K562 (cell line): ENCODE measurements at regions not wholly inside any gene's neighbourhood (a gene's known extent, or its start where the extent isn't known, plus 50 kb on each side); places are given as distances from the start of the nearest gene placed in this dataset.
A peak's percentile ranks its signal among the peaks of the same experiment; 100 is the strongest.

Experiments used
- ATAC-seq: fragments of 200-7000 bp; cut with Tn5 transposase; 3 replicates; pipeline ENCODE4 v1.9.1; 2020; ENCODE audit warnings: moderate library complexity
- BruUV-seq: library from RNA; stranded (reverse); fragments of 400-500 nt; replicated peaks from 2 replicates; lab custom pipeline; 2021; lab: Mats Ljungman, UMichigan
- CTCF ChIA-PET: fragments of 300-600 bp; formaldehyde crosslinking; extraction: SDS; loops from one replicate; lab custom pipeline; 2021; ENCODE audit warnings: low intra/inter-chr PET ratio; lab: Yijun Ruan, JAX
- POLR2A ChIA-PET: fragments of 300-600, 350-650 bp; sonication (Branson Sonifier 250); formaldehyde crosslinking; extraction: SDS; loops from one replicate; lab custom pipeline; 2021; ENCODE audit warnings: antibody characterized with exemption, inconsistent platforms; lab: Yijun Ruan, JAX
- DNase-seq, 4 experiments: peaks; one replicate each; pipeline versions ENCODE4 v3.0.0 to v3.0.0-alpha.2; 2011 to 2018; ENCODE audit warnings: low spot score in 3 of 4, mixed read lengths in 3 of 4; ENCODE audit errors: extremely low read depth in 1 of 4
- FAIRE-seq: peaks from 2 replicates; lab custom pipeline; 2011; peaks lifted over from hg19 to GRCh38; lab: Jason Lieb, UNC
- H2AFZ ChIP-seq: 2 replicates; pipeline ENCODE4 v1.6.0; 2011; ENCODE audit warnings: low read depth, low read length, control low read depth, inconsistent platforms
- H3K27ac ChIP-seq: fragments of 200-600 bp; 3 replicates; pipeline ENCODE4 v1.8.0; 2011; ENCODE audit warnings: low read depth, mild to moderate bottlenecking, control low read depth, inconsistent platforms, low read length, moderate library complexity, mixed read lengths; ENCODE audit errors: extremely low read depth
- H3K27me3 ChIP-seq, 2 experiments: fragments of 300-600 bp in 1 of 2; 2 replicates in 1 of 2; 3 replicates in 1 of 2; pipeline versions ENCODE4 v1.6.0 to v1.8.0; 2011; ENCODE audit warnings: inconsistent platforms in 2 of 2, low read length in 2 of 2, mild to moderate bottlenecking in 1 of 2, mixed read lengths in 1 of 2, moderate library complexity in 1 of 2; ENCODE audit not compliant: control insufficient read depth in 2 of 2, insufficient read depth in 2 of 2
- H3K36me3 ChIP-seq: fragments of 300-600 bp; 3 replicates; pipeline ENCODE4 v1.8.0; 2011; ENCODE audit warnings: mild to moderate bottlenecking, low read length, inconsistent platforms; ENCODE audit not compliant: control insufficient read depth, insufficient read depth
- H3K4me1 ChIP-seq, 2 experiments: fragments of 200-600 bp in 1 of 2; replicated peaks in 1 of 2; 2 replicates in 1 of 2; 3 replicates in 1 of 2; pipeline versions ENCODE4 v1.5.1 to v1.8.0; 2011; ENCODE audit warnings: inconsistent platforms in 2 of 2, low read length in 2 of 2, mild to moderate bottlenecking in 1 of 2, mixed read lengths in 1 of 2, moderate library complexity in 1 of 2; ENCODE audit not compliant: control insufficient read depth in 2 of 2, insufficient read depth in 2 of 2
- H3K4me2 ChIP-seq: 2 replicates; pipeline ENCODE4 v1.6.1; 2011; ENCODE audit warnings: low read length, control low read depth, inconsistent platforms, mixed read lengths; ENCODE audit not compliant: insufficient read depth
- H3K4me3 ChIP-seq: fragments of 200-600 bp; sonication (generic), shearing (Covaris generic); 2 replicates; pipeline ENCODE4 v1.5.1; 2016; ENCODE audit warnings: control low read depth, inconsistent platforms
- H3K79me2 ChIP-seq: fragments of 200-600 bp; 3 replicates; pipeline ENCODE4 v1.8.0; 2011; ENCODE audit warnings: low read length, inconsistent platforms; ENCODE audit not compliant: control insufficient read depth, insufficient read depth
- H3K9ac ChIP-seq, 2 experiments: 2 replicates each; pipeline versions ENCODE4 v1.6.0 to v1.6.1; 2011; ENCODE audit warnings: low read depth in 2 of 2, low read length in 2 of 2, control low read depth in 1 of 2, inconsistent platforms in 1 of 2, mild to moderate bottlenecking in 1 of 2, mixed read lengths in 1 of 2; ENCODE audit not compliant: insufficient read depth in 1 of 2
- H3K9me1 ChIP-seq: one replicate; pipeline ENCODE4 v1.6.0; 2011; ENCODE audit warnings: inconsistent platforms, mild to moderate bottlenecking, low read length, moderate library complexity; ENCODE audit not compliant: control insufficient read depth, insufficient read depth
- H3K9me3 ChIP-seq: replicated peaks from 2 replicates; pipeline ENCODE4 v1.5.1; 2011; ENCODE audit warnings: low read depth, low read length, inconsistent platforms; ENCODE audit not compliant: control insufficient read depth, insufficient read depth
- H4K20me1 ChIP-seq: replicated peaks from 2 replicates; pipeline ENCODE4 v1.6.1; 2011; ENCODE audit warnings: low read length, inconsistent platforms, mixed read lengths; ENCODE audit not compliant: control insufficient read depth, insufficient read depth
- COPS2 ChIP-seq: fragments of 450-650 bp; conservative IDR thresholded peaks from 2 replicates; pipeline ENCODE4 v1.6.1; 2016; ENCODE audit warnings: mild to moderate bottlenecking, moderate library complexity
- GABPB2 ChIP-seq: fragments of 250-450 bp; sonication (Bioruptor Pico); conservative IDR thresholded peaks from 2 replicates; pipeline ENCODE4 v1.5.1; 2021; ENCODE audit warnings: mild to moderate bottlenecking
- HNRNPL ChIP-seq: fragments of 200-400 bp; formaldehyde crosslinking; IDR thresholded peaks from 2 replicates; pipeline ENCODE4 v1.6.1; 2017; ENCODE audit warnings: low read depth, mild to moderate bottlenecking, low read length
- ILF3 ChIP-seq: fragments of 450-650 bp; IDR thresholded peaks from 2 replicates; pipeline ENCODE4 v1.6.1; 2018; ENCODE audit warnings: antibody characterized with exemption, mild to moderate bottlenecking, moderate library complexity, borderline replicate concordance
- KAT7 ChIP-seq: sonication (generic); formaldehyde crosslinking; IDR thresholded peaks from 2 replicates; pipeline ENCODE4 v1.8.0; 2022; ENCODE audit warnings: missing genetic modification reagents, mild to moderate bottlenecking, borderline replicate concordance
- KAT8 ChIP-seq: fragments of 450-650 bp; IDR thresholded peaks from 2 replicates; pipeline ENCODE4 v1.6.1; 2016; ENCODE audit warnings: low read depth, mild to moderate bottlenecking
- MEF2A ChIP-seq: IDR thresholded peaks from 2 replicates; pipeline ENCODE4 v1.6.1; 2011; ENCODE audit warnings: low read depth, mild to moderate bottlenecking, low read length, moderate library complexity; ENCODE audit not compliant: control insufficient read depth
- MXI1 ChIP-seq: IDR thresholded peaks from 2 replicates; pipeline ENCODE4 v1.6.1; 2011; ENCODE audit warnings: low read depth, mild to moderate bottlenecking, improper control_type of control experiment, low read length
- PATZ1 ChIP-seq: fragments of 250-450 bp; sonication (Bioruptor Pico); IDR thresholded peaks from 2 replicates; pipeline ENCODE4 v1.5.0; 2020; ENCODE audit warnings: mild to moderate bottlenecking, borderline replicate concordance
- POLR3A ChIP-seq: IDR thresholded peaks from 2 replicates; pipeline ENCODE4 v1.6.1; 2011; ENCODE audit warnings: borderline replicate concordance, mild to moderate bottlenecking, moderate library complexity; ENCODE audit not compliant: insufficient read length, insufficient read depth; ENCODE audit errors: extremely low read depth
- RBBP5 ChIP-seq: fragments of 200-600 bp; sonication (generic); IDR thresholded peaks from 2 replicates; pipeline ENCODE4 v1.6.1; 2012; ENCODE audit warnings: borderline replicate concordance, mild to moderate bottlenecking, low read length, control low read depth, inconsistent platforms; ENCODE audit not compliant: insufficient read depth, poor library complexity, severe bottlenecking
- RFX7 ChIP-seq: fragments of 250-450 bp; sonication (Bioruptor Pico); IDR thresholded peaks from 2 replicates; pipeline ENCODE4 v1.5.1; 2021; ENCODE audit warnings: mild to moderate bottlenecking
- SPI1 ChIP-seq: IDR thresholded peaks from 2 replicates; pipeline ENCODE4 v1.6.1; 2011; ENCODE audit warnings: low read depth, low read length, control low read depth, borderline replicate concordance
- XRCC3 ChIP-seq: fragments of 450-650 bp; IDR thresholded peaks from 2 replicates; pipeline ENCODE4 v1.6.1; 2017; ENCODE audit warnings: mild to moderate bottlenecking, moderate library complexity
- YBX1 ChIP-seq: fragments of 450-650 bp; IDR thresholded peaks from 2 replicates; pipeline ENCODE4 v1.7.1; 2016; ENCODE audit warnings: mild to moderate bottlenecking
- ZNF133 ChIP-seq: fragments of 250-450 bp; sonication (Bioruptor Pico); IDR thresholded peaks from 2 replicates; pipeline ENCODE4 v1.4.0; 2020; ENCODE audit warnings: mild to moderate bottlenecking
- ZNF57 ChIP-seq: fragments of 450-650 bp; formaldehyde crosslinking; IDR thresholded peaks from 2 replicates; pipeline ENCODE4 v1.4.0; 2020; ENCODE audit warnings: mild to moderate bottlenecking, moderate library complexity
- ZNF79 ChIP-seq: fragments of 250-450 bp; sonication (Bioruptor Pico); IDR thresholded peaks from 2 replicates; pipeline ENCODE4 v1.4.0; 2020; ENCODE audit warnings: low read depth, mild to moderate bottlenecking, moderate library complexity
- WGBS: fragments of 100-300 bp; shearing (Covaris generic); methylation state at CpG from one replicate; pipeline ENCODE4 v1.1.6; 2016; ENCODE audit warnings: low coverage, mixed read lengths; ENCODE audit not compliant: insufficient coverage; ENCODE audit errors: missing lambda C conversion rate; 5-methylcytosine and 5-hydroxymethylcytosine counted together
- in situ Hi-C: fragments of 300-500 bp; cut with MboI; formaldehyde crosslinking; loops from 4 replicates; pipeline ENCODE4 v1.15.0; 2018; ENCODE audit warnings: inconsistent platforms, mixed read lengths
- intact Hi-C: fragments of 100-400 bp; cut with micrococcal nuclease; formaldehyde crosslinking; loops from 2 replicates; pipeline ENCODE4 v1.14.2; 2022

- H2AFZ ChIP-seq, result no peak overlapping the region
- H3K9me3 ChIP-seq, result no peaks in the 10 kb centered on the region
Measured at GRCh38 chr2:66748939-66749338, 314.0 kb downstream of the MEIS1 start.

GRCh38 chr2:66749566-66749965 is 314.6 kb downstream of the MEIS1 start:
- no peak overlapping the region for H2AFZ ChIP-seq
- CTCF ChIA-PET, result no interaction called here
- H3K27me3 ChIP-seq, result no peaks in the 10 kb centered on the region
- DNase-seq (no peak), FAIRE-seq (no peak), ATAC-seq (no peak)
- POLR2A ChIA-PET, result no interaction called here
- no peak overlapping the region for H3K9ac ChIP-seq
- H3K4me1 ChIP-seq, result no peaks in the 10 kb centered on the region
- H3K4me2 ChIP-seq, result no peak overlapping the region
- in situ Hi-C loops, result no loop called here
- H3K36me3 ChIP-seq, result no peaks in the 10 kb centered on the region
- no peaks in the 10 kb centered on the region for H3K9me1 ChIP-seq
- no peaks in the 10 kb centered on the region for H4K20me1 ChIP-seq
- no peaks in the 10 kb centered on the region for H3K9me3 ChIP-seq
- 0% methylated on average over 1 of the region's 1 CpG for WGBS
- H3K79me2 ChIP-seq, result no peaks in the 10 kb centered on the region
- intact Hi-C loops, result no loop called here
- BruUV-seq, result no TSS peak
- H3K4me3 ChIP-seq, result no peak overlapping the region
- H3K27ac ChIP-seq, result no peak overlapping the region
- TF ChIP-seq MXI1 (no peak), KAT7 (CRISPR knock-in tag) (no peak), ILF3 (no peak), POLR3A (no peak), COPS2 (no peak), RBBP5 (no peak), YBX1 (no peak), MEF2A (no peak), RFX7 (CRISPR knock-in tag) (no peak), XRCC3 (no peak), ZNF133 (CRISPR knock-in tag) (no peak), GABPB2 (CRISPR knock-in tag) (no peak), ZNF57 (CRISPR knock-in tag) (no peak), HNRNPL (no peak), KAT8 (no peak), PATZ1 (CRISPR knock-in tag) (no peak)

More at GRCh38 chr2:66748939-66749338, 314.0 kb downstream of the MEIS1 start:
- WGBS, result 0% methylated on average over 3 of the region's 3 CpGs
- FAIRE-seq (no peak), ATAC-seq (no peak), DNase-seq (no peak)
- in situ Hi-C loops (no loop called here), intact Hi-C loops (no loop called here)
- H3K9me1 ChIP-seq, result no peaks in the 10 kb centered on the region
- H4K20me1 ChIP-seq, result no peaks in the 10 kb centered on the region
- H3K79me2 ChIP-seq, result no peaks in the 10 kb centered on the region
- no peak overlapping the region for H3K27ac ChIP-seq
- no peak overlapping the region for H3K4me3 ChIP-seq
- POLR2A ChIA-PET, result no interaction called here
- TF ChIP-seq SPI1 (peak; percentile 95), ZNF79 (CRISPR knock-in tag) (no peak)
- no peak overlapping the region for H3K4me2 ChIP-seq
- no peaks in the 10 kb centered on the region for H3K27me3 ChIP-seq
- no peaks in the 10 kb centered on the region for H3K36me3 ChIP-seq
- CTCF ChIA-PET, result no interaction called here
- BruUV-seq, result no TSS peak
- H3K4me1 ChIP-seq, result no peaks in the 10 kb centered on the region
- no peak overlapping the region for H3K9ac ChIP-seq
